ENCODE measurements at regions not wholly inside any gene's neighbourhood (a gene's known extent, or its start where the extent isn't known, plus 50 kb on each side); places are given as distances from the start of the nearest gene placed in this dataset.

DNA sequence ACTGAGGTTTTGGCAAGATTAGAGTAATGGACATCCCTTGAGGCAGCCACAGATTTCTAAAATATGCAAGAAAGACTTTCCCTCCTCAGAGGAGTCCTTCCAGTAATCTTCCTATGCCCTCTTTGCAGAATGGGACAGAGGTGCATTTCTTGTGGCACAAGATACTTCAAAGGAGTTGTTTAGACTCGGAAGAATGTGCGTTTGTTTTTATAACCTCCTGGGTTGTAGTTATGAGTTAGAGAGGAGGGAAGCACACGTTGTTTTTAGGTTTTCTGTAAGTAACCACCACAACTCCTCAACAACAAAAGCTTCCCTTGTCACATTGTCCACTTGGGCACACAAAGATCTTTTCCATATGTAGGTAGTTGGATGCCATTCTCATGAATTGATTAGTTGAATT is 78.1 kb upstream of the GLI3 start:
- H3K79me2 ChIP-seq (ENCODE audit: insufficient read depth, low read length) = no peaks in the 10 kb centered on the region
- peaks cover 0 to 10% (median 0%) of the 10 kb centered on the region in 3 experiments; a peak in 2 of 7 replicates for H3K36me3 Mint-ChIP-seq (ENCODE audit: insufficient read depth in 1 of 3, low read depth in 3 of 3)
- no peak overlapping the region for H2AFZ ChIP-seq (ENCODE audit: low read length)
- peaks cover 9 to 14% of the 10 kb centered on the region in 2 experiments for H3K4me1 Mint-ChIP-seq
- H4K91ac ChIP-seq (ENCODE audit: insufficient read length, low read depth, low read length) = no peak overlapping the region
- H4K5ac ChIP-seq (ENCODE audit: insufficient read length, low read depth, low read length) = no peak overlapping the region
- DNase-seq = no peak
- H4K20me1 ChIP-seq (ENCODE audit: control insufficient read depth, insufficient read depth, insufficient read length) = no peaks in the 10 kb centered on the region
- no peak overlapping the region for H3K56ac ChIP-seq (ENCODE audit: insufficient read length, low read depth, low read length)
- H3K4ac ChIP-seq (ENCODE audit: low read depth, low read length) = no peak overlapping the region
- H3K4me1 ChIP-seq (ENCODE audit: insufficient read depth, low read length) = no peaks in the 10 kb centered on the region
- peaks cover 4 to 13% of the 10 kb centered on the region in 2 experiments for H3K9me3 Mint-ChIP-seq
- H3K4me3 Mint-ChIP-seq = no peak overlapping the region
- no peak overlapping the region for H2BK12ac ChIP-seq (ENCODE audit: insufficient read length, low read depth, low read length)
- H2AK5ac ChIP-seq (ENCODE audit: insufficient read length, low read length) = no peak overlapping the region
- no peak overlapping the region for H3K18ac ChIP-seq (ENCODE audit: insufficient read length, low read depth, low read length)
- H3K4me2 ChIP-seq (ENCODE audit: insufficient read depth, insufficient read length, low read length) = no peak overlapping the region
- H3T11ph ChIP-seq (ENCODE audit: low read length) = no peak overlapping the region
- H3K9ac ChIP-seq (ENCODE audit: extremely low read depth, insufficient read length, low read length) = no peak overlapping the region
- no peak overlapping the region for H2BK120ac ChIP-seq (ENCODE audit: low read depth, low read length, poor library complexity, severe bottlenecking)
- H2BK15ac ChIP-seq (ENCODE audit: low read depth, low read length) = no peak overlapping the region
- no peak for TF ChIP-seq CTCF (conservative IDR thresholded peaks at IDR 0.05)
- H3K27ac ChIP-seq (ENCODE audit: insufficient read length, low read depth, low read length) = no peak overlapping the region
- H3K27me3 ChIP-seq (ENCODE audit: insufficient read depth, low read length) = no peaks in the 10 kb centered on the region
- H3K9me3 ChIP-seq (ENCODE audit: control insufficient read depth, low read depth, low read length) = no peaks in the 10 kb centered on the region
- no peak overlapping the region for H3K27ac Mint-ChIP-seq
- no peaks in the 10 kb centered on the region for H3K23me2 ChIP-seq (ENCODE audit: insufficient read length, low read depth, low read length, poor library complexity, severe bottlenecking)
- no peak overlapping the region for H3K14ac ChIP-seq (ENCODE audit: insufficient read depth, low read length)
- no peaks in the 10 kb centered on the region for H3K27me3 Mint-ChIP-seq (ENCODE audit: low read depth)
- no peak overlapping the region for H2BK5ac ChIP-seq (ENCODE audit: insufficient read length, low read length)
- WGBS (ENCODE audit: extremely low coverage, insufficient read length, low lambda C conversion rate) = no CpG with 5 or more reads among the region's 3 CpGs
- no peak overlapping the region for H2BK20ac ChIP-seq (ENCODE audit: low read depth, low read length, poor library complexity, severe bottlenecking)
- no peaks in the 10 kb centered on the region for H3K79me1 ChIP-seq (ENCODE audit: insufficient read depth, low read depth, low read length, poor library complexity, severe bottlenecking)
- no peak overlapping the region for H4K8ac ChIP-seq (replicated peaks; ENCODE audit: insufficient read length, low read depth, low read length)
- no peak overlapping the region for H3K23ac ChIP-seq (ENCODE audit: insufficient read length, low read depth, low read length)
